K562 (cell line): ENCODE measurements at regions not wholly inside any gene's neighbourhood (a gene's known extent, or its start where the extent isn't known, plus 50 kb on each side); places are given as distances from the start of the nearest gene placed in this dataset.

Source experiments
- ATAC-seq: fragments of 200-7000 bp; cut with Tn5 transposase; 3 replicates; pipeline ENCODE4 v1.9.1; 2020; ENCODE audit warnings: moderate library complexity
- BruUV-seq: library from RNA; stranded (reverse); fragments of 400-500 nt; replicated peaks from 2 replicates; lab custom pipeline; 2021; lab: Mats Ljungman, UMichigan
- CTCF ChIA-PET: fragments of 300-600 bp; formaldehyde crosslinking; extraction: SDS; loops from one replicate; lab custom pipeline; 2021; ENCODE audit warnings: low intra/inter-chr PET ratio; lab: Yijun Ruan, JAX
- POLR2A ChIA-PET: fragments of 300-600, 350-650 bp; sonication (Branson Sonifier 250); formaldehyde crosslinking; extraction: SDS; loops from one replicate; lab custom pipeline; 2021; ENCODE audit warnings: antibody characterized with exemption, inconsistent platforms; lab: Yijun Ruan, JAX
- DNase-seq, 4 experiments: peaks; one replicate each; pipeline versions ENCODE4 v3.0.0 to v3.0.0-alpha.2; 2011 to 2018; ENCODE audit warnings: low spot score in 3 of 4, mixed read lengths in 3 of 4; ENCODE audit errors: extremely low read depth in 1 of 4
- FAIRE-seq: peaks from 2 replicates; lab custom pipeline; 2011; peaks lifted over from hg19 to GRCh38; lab: Jason Lieb, UNC
- H2AFZ ChIP-seq: 2 replicates; pipeline ENCODE4 v1.6.0; 2011; ENCODE audit warnings: low read depth, low read length, control low read depth, inconsistent platforms
- H3K27ac ChIP-seq: fragments of 200-600 bp; 3 replicates; pipeline ENCODE4 v1.8.0; 2011; ENCODE audit warnings: low read depth, mild to moderate bottlenecking, control low read depth, inconsistent platforms, low read length, moderate library complexity, mixed read lengths; ENCODE audit errors: extremely low read depth
- H3K27me3 ChIP-seq, 2 experiments: fragments of 300-600 bp in 1 of 2; 2 replicates in 1 of 2; 3 replicates in 1 of 2; pipeline versions ENCODE4 v1.6.0 to v1.8.0; 2011; ENCODE audit warnings: inconsistent platforms in 2 of 2, low read length in 2 of 2, mild to moderate bottlenecking in 1 of 2, mixed read lengths in 1 of 2, moderate library complexity in 1 of 2; ENCODE audit not compliant: control insufficient read depth in 2 of 2, insufficient read depth in 2 of 2
- H3K36me3 ChIP-seq: fragments of 300-600 bp; 3 replicates; pipeline ENCODE4 v1.8.0; 2011; ENCODE audit warnings: mild to moderate bottlenecking, low read length, inconsistent platforms; ENCODE audit not compliant: control insufficient read depth, insufficient read depth
- H3K4me1 ChIP-seq, 2 experiments: fragments of 200-600 bp in 1 of 2; replicated peaks in 1 of 2; 2 replicates in 1 of 2; 3 replicates in 1 of 2; pipeline versions ENCODE4 v1.5.1 to v1.8.0; 2011; ENCODE audit warnings: inconsistent platforms in 2 of 2, low read length in 2 of 2, mild to moderate bottlenecking in 1 of 2, mixed read lengths in 1 of 2, moderate library complexity in 1 of 2; ENCODE audit not compliant: control insufficient read depth in 2 of 2, insufficient read depth in 2 of 2
- H3K4me2 ChIP-seq: 2 replicates; pipeline ENCODE4 v1.6.1; 2011; ENCODE audit warnings: low read length, control low read depth, inconsistent platforms, mixed read lengths; ENCODE audit not compliant: insufficient read depth
- H3K4me3 ChIP-seq: fragments of 200-600 bp; sonication (generic), shearing (Covaris generic); 2 replicates; pipeline ENCODE4 v1.5.1; 2016; ENCODE audit warnings: control low read depth, inconsistent platforms
- H3K79me2 ChIP-seq: fragments of 200-600 bp; 3 replicates; pipeline ENCODE4 v1.8.0; 2011; ENCODE audit warnings: low read length, inconsistent platforms; ENCODE audit not compliant: control insufficient read depth, insufficient read depth
- H3K9ac ChIP-seq, 2 experiments: 2 replicates each; pipeline versions ENCODE4 v1.6.0 to v1.6.1; 2011; ENCODE audit warnings: low read depth in 2 of 2, low read length in 2 of 2, control low read depth in 1 of 2, inconsistent platforms in 1 of 2, mild to moderate bottlenecking in 1 of 2, mixed read lengths in 1 of 2; ENCODE audit not compliant: insufficient read depth in 1 of 2
- H3K9me1 ChIP-seq: one replicate; pipeline ENCODE4 v1.6.0; 2011; ENCODE audit warnings: inconsistent platforms, mild to moderate bottlenecking, low read length, moderate library complexity; ENCODE audit not compliant: control insufficient read depth, insufficient read depth
- H3K9me3 ChIP-seq: replicated peaks from 2 replicates; pipeline ENCODE4 v1.5.1; 2011; ENCODE audit warnings: low read depth, low read length, inconsistent platforms; ENCODE audit not compliant: control insufficient read depth, insufficient read depth
- H4K20me1 ChIP-seq: replicated peaks from 2 replicates; pipeline ENCODE4 v1.6.1; 2011; ENCODE audit warnings: low read length, inconsistent platforms, mixed read lengths; ENCODE audit not compliant: control insufficient read depth, insufficient read depth
- CTCF ChIP-seq, 3 experiments: IDR thresholded peaks in 2 of 3; conservative IDR thresholded peaks in 1 of 3; 2 replicates each; pipeline ENCODE4 v1.5.1; 2011 to 2012; ENCODE audit warnings: low read length in 3 of 3, mild to moderate bottlenecking in 3 of 3, control low read depth in 2 of 3, improper control_type of control experiment in 1 of 3, inconsistent platforms in 1 of 3, low read depth in 1 of 3, mixed read lengths in 1 of 3, moderate library complexity in 1 of 3; ENCODE audit not compliant: insufficient read depth in 2 of 3
- EZH2 ChIP-seq: IDR thresholded peaks from 2 replicates; pipeline ENCODE4 v1.6.1; 2012; ENCODE audit warnings: low read depth, mild to moderate bottlenecking, inconsistent platforms, low read length, borderline replicate concordance
- JUNB ChIP-seq: fragments of 450-650 bp; formaldehyde crosslinking; conservative IDR thresholded peaks from 2 replicates; pipeline ENCODE4 v1.4.0; 2020; ENCODE audit warnings: mild to moderate bottlenecking
- RAD21 ChIP-seq, 2 experiments: fragments of 250-450 bp in 1 of 2; fragments of 450-650 bp in 1 of 2; sonication (Bioruptor Pico) in 1 of 2; formaldehyde crosslinking in 1 of 2; IDR thresholded peaks in 1 of 2; conservative IDR thresholded peaks in 1 of 2; 2 replicates each; pipeline versions ENCODE4 v1.4.0 to v1.8.0; 2020 to 2022; ENCODE audit warnings: mild to moderate bottlenecking in 2 of 2, moderate library complexity in 1 of 2
- SRSF7 ChIP-seq: fragments of 200-400 bp; formaldehyde crosslinking; optimal IDR thresholded peaks from 2 replicates; pipeline ENCODE3; 2017; ENCODE audit warnings: mild to moderate bottlenecking, low read depth, low read length
- WGBS: fragments of 100-300 bp; shearing (Covaris generic); methylation state at CpG from one replicate; pipeline ENCODE4 v1.1.6; 2016; ENCODE audit warnings: low coverage, mixed read lengths; ENCODE audit not compliant: insufficient coverage; ENCODE audit errors: missing lambda C conversion rate; 5-methylcytosine and 5-hydroxymethylcytosine counted together
- in situ Hi-C: fragments of 300-500 bp; cut with MboI; formaldehyde crosslinking; loops from 4 replicates; pipeline ENCODE4 v1.15.0; 2018; ENCODE audit warnings: inconsistent platforms, mixed read lengths
- intact Hi-C: fragments of 100-400 bp; cut with micrococcal nuclease; formaldehyde crosslinking; loops from 2 replicates; pipeline ENCODE4 v1.14.2; 2022

GRCh38 chr14:21748869-21749303, 75.3 kb upstream of the OR4E1 start:
- ATAC-seq (peak; percentile 84), FAIRE-seq (peak; percentile 70), DNase-seq (peak in 3 of 4 experiments; percentile 5 to 43 (median 18))
- no peak overlapping the region for H3K4me3 ChIP-seq
- no peak overlapping the region for H2AFZ ChIP-seq
- CTCF ChIA-PET: interaction anchor here (0.7 kb wide), 1 partner anchor 150 kb away, joined by 3 read pairs; no protein-coding TSS in a partner anchor
- no peaks in the 10 kb centered on the region for H3K9me3 ChIP-seq
- no peaks in the 10 kb centered on the region for H3K4me1 ChIP-seq
- WGBS: 0% methylated on average over 5 of the region's 5 CpGs
- no peaks in the 10 kb centered on the region for H3K79me2 ChIP-seq
- H3K9me1 ChIP-seq: no peaks in the 10 kb centered on the region
- no peak overlapping the region for H3K4me2 ChIP-seq
- no peaks in the 10 kb centered on the region for H4K20me1 ChIP-seq
- POLR2A ChIA-PET: interaction anchor here (0.7 to 0.9 kb wide), 3 partner anchors 14 to 60 kb away, joined by 3 read pairs; no protein-coding TSS in a partner anchor
- in situ Hi-C loops (no loop called here), intact Hi-C loops (no loop called here)
- peaks cover 2 to 4% of the 10 kb centered on the region in 2 experiments; a peak in 2 of 5 replicates for H3K27me3 ChIP-seq
- no peak overlapping the region for H3K27ac ChIP-seq
- H3K36me3 ChIP-seq: no peaks in the 10 kb centered on the region
- peak in 1 of 2 experiments; percentile 32; a peak in 2 of 4 replicates for TF ChIP-seq RAD21 (CRISPR knock-in tag; conservative IDR thresholded peaks at IDR 0.05 in 1 of 2, IDR thresholded peaks at IDR 0.05 in 1 of 2)
- no peak for TF ChIP-seq JUNB (CRISPR knock-in tag)
- TF ChIP-seq SRSF7: no peak
- peak; percentile 48 to 60 (median 53); a peak in 5 of 6 replicates for TF ChIP-seq CTCF (IDR thresholded peaks at IDR 0.05 in 2 of 3, conservative IDR thresholded peaks at IDR 0.05 in 1 of 3; ENCODE audit: insufficient read depth in 2 of 3, low read depth in 1 of 3, low read length in 3 of 3)
- no peak for TF ChIP-seq EZH2
- BruUV-seq: no TSS peak
- H3K9ac ChIP-seq: no peak overlapping the region
